Panc1 (cell line): ENCODE measurements at regions not wholly inside any gene's neighbourhood (a gene's known extent, or its start where the extent isn't known, plus 50 kb on each side); places are given as distances from the start of the nearest gene placed in this dataset.

Source experiments
- CTCF ChIP-seq: fragments of 450-650 bp; IDR thresholded peaks from 2 replicates; pipeline ENCODE4 v1.5.1; 2017; ENCODE audit warnings: mild to moderate bottlenecking
- POLR2AphosphoS5 ChIP-seq: IDR thresholded peaks from 2 replicates; pipeline ENCODE4 v1.6.1; 2012; ENCODE audit warnings: mild to moderate bottlenecking, low read depth, low read length, moderate library complexity

- TF ChIP-seq CTCF (no peak), POLR2AphosphoS5 (no peak)
These were observed 1030.1 kb upstream of the POU3F3 start for GRCh38 chr2:103823847-103824246.
